GM19239 (cell line): ENCODE measurements at regions not wholly inside any gene's neighbourhood (a gene's known extent, or its start where the extent isn't known, plus 50 kb on each side); places are given as distances from the start of the nearest gene placed in this dataset.
"Not testable (repeated sequence)": the region's sequence is repeated elsewhere in the genome, so short reads cannot be mapped to it uniquely, and the experiment has no call there.

Experiments
- DNase-seq: peaks from one replicate; pipeline ENCODE4 v3.0.0; 2011; ENCODE audit warnings: low spot score; ENCODE audit not compliant: insufficient read length
- FAIRE-seq: peaks from 2 replicates; lab custom pipeline; 2011; peaks lifted over from hg19 to GRCh38; lab: Jason Lieb, UNC

DNA sequence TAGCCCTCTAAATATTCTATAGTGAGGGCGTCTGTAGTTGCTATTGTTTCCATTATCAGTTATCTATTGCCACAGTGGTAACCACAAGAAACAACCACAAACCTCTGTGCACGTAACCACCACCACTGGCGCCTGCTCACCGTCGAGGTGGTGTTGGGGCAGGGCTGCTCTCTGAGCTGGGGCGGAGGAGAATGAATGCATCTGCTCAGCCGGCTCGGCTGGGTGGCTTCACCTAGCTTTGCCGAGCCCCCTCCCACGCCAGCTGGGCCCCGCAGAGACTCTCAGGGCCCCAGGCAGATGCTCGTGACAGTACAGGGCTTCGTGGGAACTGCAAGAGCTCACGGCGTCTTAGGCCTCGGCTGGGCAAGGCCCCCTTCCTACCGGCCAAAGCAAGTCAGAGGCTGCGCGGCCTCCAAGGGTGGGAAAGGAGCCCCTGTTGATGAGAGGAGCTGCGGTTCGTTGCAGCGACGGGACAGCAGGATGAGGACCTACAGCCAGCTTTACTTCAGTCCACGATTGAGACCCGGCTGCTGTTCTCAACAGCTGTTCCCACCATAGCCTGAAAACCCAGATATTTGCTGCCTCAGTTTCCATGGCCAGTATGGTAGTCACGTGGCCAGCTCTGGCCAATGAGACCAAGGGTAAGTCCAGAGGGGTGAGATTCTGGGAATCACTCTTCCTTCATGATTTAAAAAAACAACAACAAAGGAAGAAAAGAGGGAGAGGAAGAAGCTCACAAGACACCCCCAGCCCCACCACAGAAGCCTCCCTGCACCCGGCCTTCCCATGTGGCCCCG lies 120.2 kb upstream of the AFDN start:
- FAIRE-seq: peak; percentile 88
- peak; percentile 57 for DNase-seq

DNA sequence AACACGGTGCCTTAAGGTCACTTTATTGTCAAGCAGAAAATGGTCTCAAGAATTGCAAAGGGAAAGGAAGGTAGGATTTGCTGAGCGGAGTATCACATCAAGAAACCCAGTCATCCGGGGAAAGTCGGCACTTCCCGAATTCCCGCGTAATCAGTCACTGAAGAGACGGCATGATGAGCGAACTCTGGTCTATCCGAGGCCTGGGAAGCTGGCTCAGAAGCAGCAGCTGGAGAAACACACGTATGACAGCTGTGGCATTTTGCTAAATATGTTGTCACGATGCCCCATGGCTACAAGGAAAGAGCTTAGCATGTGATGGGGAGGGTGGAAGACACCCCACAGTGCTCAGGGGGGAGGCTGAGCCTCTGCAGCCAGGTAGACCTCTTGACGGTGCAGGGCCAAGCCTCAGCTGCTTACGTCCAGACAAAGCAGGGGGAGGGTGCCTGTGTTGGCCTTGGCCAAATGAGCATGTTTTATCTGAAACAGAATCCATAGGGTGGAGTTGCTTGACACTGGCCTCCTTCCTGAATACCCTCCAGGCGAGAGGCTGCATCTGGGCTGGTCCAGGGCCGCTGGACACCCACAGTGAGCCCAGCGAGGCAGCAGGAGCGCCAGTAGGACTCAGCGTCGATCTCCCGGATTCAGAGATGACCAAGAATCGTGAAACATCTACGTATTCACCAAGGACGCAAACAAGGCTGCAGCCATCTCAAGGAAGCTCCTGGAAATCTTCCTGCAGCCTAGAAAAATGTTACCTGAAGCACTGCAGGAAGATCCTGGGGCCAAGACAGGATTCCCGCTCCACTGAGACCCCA lies 118.8 kb upstream of the AFDN start:
- no peak for DNase-seq

DNA sequence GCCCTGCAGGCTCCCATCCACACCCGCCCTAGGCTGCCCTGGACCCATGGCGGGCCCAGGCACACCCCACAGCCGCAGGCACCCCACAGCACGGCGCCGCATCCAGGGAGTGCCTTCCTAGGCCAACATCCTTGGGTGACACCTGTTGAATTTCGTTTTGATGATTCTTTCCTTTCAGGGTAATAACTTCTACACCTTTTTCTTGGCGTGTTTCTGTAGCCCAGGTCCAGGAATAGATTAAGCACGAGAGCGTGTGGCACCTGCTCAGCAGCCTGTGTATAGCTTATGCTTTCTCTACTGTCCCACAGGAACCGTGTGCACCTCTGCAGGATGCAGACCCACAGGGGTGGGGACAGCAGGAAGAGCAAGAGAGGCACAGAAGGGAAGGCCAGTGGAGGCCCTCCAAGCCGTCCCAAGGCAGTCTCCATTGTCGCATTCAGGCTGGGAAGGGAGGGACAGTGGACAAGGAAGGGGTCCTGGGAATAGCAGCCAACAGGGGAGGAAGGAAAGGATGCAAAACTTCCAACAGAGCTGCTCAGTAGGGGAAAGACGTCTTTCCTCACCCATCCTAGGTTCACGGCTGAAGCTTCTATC lies 118.1 kb upstream of the AFDN start:
- no peak for FAIRE-seq

More for the DNA sequence above, 118.8 kb upstream of the AFDN start:
- no peak for FAIRE-seq

DNA sequence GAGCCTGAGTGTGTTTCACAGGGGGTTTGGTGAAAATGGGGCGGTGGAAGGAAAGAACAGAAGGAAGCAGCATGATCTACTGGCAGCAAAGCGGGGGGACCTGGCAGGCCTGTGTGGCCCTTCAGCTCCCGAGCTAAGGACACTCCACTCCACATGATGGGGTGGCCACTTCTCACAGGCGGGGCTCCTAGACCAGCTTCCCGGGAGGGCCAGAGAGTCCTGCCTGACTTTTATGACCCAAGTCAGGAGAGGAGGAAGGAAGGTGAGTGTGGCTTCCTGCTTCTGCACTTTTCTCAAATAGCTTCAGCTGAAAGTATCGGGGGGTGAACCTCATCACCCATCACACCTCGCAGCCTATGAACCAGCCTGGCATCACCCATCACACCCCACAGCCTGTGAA lies 117.5 kb upstream of the AFDN start:
- DNase-seq (no peak), FAIRE-seq (no peak)

More for the DNA sequence above, 118.1 kb upstream of the AFDN start:
- no peak for DNase-seq

DNA sequence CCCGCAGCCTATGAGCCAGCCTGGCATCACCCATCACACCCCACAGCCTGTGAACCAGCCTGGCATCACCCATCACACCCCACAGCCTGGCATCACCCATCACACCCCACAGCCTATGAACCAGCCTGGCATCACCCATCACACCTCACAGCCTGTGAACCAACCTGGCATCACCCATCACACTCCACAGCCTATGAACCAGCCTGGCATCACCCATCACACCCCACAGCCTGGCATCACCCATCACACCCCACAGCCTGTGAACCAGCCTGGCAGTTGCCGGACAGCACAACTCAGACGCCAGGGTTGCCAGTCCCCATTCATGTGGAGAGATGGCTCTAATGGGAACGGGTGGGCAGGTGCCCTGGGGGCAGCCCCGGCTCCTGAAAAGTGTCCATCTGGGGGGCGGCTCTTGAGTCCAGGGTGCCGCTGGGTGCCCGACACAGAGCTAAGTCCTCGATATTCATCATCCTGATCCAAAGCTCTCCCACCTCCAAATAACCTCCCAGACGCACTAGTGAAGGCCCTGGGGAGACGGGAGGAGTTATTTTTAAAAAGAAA lies 116.9 kb upstream of the AFDN start:
- not testable (repeated sequence) for DNase-seq, FAIRE-seq

DNA sequence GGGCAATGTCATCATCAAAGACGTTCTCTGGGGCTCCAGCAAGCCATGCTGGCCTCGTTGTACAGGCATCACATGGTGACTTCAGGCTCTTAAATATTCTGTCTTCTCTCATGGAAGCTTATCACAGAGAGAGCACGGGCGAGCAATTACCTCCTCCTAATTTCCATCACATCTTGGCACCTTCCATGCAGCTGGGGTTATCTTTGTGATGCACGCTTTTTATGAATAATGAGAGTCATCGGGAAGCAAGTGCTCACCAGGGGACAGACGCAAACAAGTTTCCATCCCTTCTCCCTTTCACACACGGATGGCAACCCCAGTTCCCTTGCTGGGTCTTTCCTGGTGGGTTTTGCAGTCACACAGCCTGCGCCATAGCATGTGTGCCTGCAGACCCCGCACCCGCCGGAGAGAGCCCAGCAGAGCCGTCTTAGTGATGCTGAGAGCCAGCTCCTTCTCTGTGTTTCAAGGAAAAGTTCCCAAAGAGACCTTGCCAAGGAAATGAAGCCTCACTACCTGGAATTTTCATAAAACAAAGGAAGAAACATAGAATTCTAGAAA lies 116.3 kb upstream of the AFDN start:
- DNase-seq (no peak), FAIRE-seq (no peak)

DNA sequence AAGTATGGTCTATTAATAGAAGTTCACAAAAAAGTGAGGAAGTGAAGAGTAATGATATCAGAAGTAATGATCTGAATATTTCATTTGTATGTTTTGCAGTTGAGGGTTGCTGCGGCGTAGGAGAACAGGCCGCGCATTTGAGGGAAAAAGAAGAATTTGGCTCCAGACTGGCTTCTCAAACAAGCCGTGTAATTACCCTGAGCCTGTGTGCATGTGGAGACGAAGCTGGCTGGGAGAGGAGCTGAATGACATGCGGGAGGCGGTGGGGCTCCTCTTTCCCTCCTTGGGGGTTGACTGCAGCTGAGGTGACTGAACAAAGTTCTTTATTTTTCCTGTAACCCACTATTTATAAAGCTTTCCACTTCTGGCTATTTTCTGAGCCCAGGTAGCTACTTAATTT lies 115.5 kb upstream of the AFDN start:
- FAIRE-seq (no peak), DNase-seq (no peak)

DNA sequence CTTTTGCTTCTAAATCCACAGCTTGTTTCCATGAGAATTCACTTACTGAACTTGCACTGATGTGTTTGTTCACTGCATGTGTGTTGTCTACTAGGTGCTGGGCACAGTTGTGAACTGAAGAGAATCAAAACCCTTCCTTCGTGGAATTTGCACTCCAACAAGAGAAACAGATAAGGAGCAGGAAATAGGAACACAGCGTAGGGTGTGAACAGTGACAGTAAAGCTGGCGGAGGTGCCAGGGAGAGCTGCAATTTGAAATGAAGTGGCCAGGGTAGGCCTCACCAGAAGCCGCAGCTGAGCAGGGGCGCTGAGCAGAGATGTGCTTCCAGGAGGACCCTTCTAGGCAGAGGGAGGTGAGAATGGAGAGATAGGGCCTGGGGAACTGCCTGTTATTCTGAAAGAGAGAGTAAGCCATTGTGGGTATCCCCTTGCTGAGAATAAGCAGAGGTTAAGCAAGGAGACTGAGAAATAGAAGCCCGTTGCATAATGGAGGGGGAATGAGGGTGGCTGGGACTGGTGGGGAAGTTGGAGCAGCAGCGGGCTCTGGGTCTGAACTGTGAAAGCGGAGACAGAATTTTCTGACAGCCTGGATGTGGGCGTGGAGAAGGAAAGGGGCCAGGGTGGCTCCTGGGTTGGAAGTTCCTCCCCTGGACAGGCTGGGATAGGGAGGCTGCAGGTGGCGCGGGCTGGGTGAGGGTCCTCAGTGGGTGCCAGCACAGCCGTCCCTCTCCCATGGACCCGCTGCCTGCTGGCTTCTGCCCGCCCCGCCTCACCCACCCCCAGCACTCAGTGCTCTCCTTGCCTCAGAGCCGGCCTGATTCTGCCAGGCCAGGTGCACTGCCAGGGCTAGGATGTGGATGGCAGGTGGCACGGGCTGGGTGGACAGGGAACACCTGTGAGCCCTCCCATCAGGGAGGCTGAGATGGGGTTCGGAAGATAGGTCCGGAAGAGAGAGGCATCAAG lies 114.7 kb upstream of the AFDN start:
- FAIRE-seq (no peak), DNase-seq (no peak)

DNA sequence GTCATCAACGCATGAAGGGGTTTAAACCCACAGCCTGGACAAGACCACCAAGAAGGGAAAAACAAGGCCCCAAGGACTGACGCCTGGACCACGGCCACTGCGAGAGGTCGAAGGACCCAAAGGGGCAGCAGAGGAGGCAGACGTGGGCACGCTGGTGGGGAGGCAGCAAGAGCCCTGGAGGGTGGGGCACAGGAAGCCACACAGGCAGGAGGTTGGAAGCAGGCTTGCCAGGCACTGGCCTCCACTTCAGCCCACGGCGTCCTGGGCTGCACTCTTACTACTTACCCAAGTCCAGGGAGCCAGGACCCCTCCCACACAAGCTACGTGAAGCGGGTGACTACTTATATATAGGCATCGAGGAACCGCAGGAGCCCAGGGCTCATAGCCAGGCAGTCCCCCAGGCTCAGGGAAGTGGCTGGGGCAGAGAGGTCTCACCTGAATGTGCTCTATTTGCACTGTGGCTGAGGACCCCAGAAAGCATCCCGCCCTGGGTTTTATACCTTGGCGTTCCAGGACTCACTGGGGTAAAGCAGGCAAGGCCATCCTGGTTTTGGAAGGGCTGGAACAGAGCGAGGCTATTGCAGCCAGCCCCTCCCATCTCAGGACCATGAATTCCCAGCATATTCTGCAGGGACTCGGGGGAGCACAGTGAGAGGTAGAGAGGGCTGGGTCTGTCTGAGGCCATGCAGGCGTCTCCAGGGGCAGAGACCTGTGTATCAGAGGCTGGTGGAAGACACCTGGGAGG lies 113.8 kb upstream of the AFDN start:
- no peak for FAIRE-seq
- DNase-seq: no peak

DNA sequence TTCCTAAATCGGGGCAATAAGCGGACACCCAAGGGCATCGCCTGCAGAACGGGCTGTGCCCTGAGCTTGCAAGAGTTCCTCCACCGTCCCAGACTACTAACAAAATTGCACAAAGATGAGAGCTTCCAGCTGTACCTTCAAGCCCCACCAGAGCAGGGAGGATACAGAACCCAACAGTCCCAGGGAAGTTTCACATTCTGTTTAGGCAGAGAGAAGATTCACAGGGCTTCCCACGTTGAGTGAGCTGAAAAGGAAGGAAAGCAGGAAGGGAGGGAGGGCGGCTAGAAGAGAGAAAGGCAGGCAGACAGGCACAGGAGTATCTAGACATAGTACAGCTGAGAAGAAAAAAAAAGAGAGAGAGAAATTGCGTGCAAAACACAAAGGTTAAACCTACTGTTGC lies 112.6 kb upstream of the AFDN start:
- FAIRE-seq (no peak), DNase-seq (no peak)

DNA sequence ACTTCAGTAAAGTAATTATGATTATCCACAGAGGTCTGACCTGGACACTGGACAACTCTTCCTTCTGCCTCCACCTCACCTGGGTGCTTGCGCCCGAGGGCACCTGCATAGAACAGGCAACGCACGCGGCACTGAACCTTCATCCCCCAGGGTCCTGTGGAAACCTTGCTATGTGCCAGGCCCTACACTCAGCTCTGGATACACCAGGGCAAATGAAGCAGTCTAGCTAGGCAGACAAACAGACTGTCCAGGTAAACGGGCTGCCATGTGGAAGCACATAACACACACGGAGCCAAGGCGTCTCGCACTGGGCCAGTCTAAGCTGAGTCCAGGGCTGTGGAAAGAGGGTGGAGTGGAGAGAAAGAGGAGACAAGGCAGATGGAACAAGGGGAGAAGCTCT lies 109.3 kb upstream of the AFDN start:
- no peak for FAIRE-seq
- no peak for DNase-seq

DNA sequence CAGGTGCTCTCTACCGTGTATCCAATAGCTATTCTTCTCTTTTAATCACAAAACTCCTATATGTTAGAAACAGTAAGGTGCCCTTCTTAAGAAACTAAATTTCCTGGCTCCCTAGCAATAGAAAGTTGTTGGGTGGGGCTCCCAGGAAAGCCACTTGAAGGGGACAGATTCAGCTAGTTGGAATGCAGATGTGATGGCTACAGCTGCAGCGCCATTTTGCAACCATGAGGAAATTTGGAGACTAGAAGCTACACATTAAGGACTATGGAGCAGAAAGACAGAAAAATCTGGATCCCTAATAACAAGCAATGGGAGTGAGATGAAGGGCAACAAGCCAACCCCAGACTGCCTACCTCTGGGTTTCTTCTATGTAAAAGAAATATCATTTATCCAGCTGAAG lies 108.8 kb upstream of the AFDN start:
- FAIRE-seq (no peak), DNase-seq (no peak)

DNA sequence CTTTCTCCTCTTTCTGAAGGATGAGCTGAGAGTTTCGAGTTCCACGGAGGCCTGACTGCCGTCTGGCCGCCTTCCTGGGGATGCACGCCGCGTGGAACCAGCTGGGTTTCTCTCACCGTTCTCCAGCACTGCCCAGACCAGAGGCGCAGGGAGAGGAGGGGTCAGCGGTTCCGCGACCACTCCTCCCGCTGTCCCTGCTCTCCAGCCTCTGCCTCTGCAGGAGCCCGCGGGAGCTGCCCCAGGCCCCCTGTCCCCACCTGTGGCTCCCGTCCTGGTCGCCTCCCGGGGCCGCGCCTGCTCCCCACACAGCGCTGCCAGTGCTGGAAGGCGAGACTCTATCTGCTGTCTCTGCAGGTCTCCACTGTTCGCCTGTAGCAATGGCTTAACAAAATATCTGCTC lies 106.8 kb upstream of the AFDN start:
- FAIRE-seq (no peak), DNase-seq (no peak)

DNA sequence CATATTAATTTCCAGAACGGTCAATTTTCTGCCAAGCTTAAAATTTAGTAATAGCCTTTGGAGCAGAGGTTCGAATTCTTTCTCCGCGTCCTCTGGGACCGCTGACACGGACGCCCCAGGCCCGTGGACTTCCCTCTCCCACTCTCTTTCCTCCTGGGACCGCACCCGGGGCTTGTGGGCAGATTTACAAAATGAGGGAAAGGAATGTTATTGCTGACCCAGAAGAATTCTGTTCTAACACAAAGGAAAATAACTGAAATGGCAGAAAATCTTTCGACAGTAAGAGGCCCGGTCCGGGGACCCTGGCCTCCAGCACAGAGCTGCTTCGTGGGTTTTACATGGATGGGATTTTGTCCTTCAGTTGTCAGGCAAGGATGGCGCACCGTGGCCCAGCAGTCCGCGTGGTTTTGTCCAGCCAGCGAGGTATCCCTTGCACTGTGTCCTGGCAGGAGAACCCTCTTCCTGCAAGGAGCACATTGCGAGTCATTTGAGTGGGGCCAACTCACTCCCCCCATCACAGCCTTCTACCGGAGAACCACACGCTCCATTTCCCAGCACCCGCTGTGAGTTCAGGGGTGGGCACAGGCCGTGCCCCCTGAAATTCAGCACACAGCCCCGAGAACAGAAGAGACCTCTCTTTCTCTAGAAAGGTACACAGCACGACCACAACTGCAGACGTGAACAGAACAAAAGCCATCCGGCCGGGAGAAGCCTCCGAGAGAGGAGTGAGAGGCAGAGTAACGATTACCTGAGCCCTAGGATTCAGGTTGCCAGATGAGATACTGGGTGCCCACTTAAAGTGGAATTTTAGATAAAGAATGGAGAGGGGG lies 106.0 kb upstream of the AFDN start:
- DNase-seq (no peak), FAIRE-seq (no peak)

DNA sequence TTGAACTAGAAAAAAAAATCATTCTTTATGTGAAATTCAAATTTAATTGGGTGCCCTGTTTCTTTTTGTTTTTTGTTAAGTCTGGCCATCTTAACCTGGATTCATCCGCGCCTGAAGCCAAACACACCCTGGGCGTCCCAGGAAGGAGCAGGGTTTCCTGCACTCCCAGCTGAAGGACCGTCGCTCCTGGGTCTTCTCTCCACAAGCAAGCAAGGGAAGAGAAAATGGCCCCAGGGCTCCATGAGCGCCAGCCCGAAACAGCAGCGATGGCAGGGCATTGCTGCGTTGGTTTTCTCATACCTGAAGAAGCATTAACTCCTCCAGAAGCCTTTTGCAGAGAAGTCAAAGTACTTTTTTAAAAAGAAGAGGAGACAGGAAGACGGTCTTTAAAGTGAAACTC lies 105.4 kb upstream of the AFDN start:
- no peak for FAIRE-seq
- no peak for DNase-seq

DNA sequence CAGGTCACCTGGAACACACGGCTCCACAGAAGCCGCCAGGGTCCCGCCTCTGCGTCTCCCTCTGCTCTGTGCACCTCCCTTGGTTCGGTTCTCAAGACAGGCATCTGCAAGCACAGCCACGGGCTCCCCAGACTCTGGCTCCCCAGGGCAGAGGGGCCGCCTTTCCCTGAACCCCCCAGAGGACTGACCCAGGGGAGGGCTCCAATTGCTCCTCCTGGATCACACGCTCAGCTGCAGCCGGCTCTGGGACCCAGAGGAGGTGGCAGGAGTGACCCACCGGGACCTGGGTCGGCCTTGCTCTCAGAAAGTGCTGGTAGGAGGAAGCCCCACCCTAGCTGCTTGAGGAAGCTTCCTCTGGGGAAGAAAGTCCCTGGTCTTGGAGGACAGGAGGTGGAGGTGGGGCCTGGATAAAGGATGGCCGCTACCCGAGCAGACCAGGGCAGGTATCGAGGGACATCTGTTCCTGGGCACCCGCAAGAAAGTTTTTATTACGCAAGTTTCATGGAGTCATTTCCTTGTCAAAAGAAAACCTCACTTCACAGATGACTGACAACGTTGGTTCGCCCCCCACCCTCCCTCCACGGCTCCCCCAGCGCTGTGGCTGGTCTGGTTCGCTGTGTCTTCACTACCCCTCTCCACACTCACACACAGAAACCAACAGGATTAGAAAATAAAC lies 103.9 kb upstream of the AFDN start:
- DNase-seq: no peak
- no peak for FAIRE-seq

DNA sequence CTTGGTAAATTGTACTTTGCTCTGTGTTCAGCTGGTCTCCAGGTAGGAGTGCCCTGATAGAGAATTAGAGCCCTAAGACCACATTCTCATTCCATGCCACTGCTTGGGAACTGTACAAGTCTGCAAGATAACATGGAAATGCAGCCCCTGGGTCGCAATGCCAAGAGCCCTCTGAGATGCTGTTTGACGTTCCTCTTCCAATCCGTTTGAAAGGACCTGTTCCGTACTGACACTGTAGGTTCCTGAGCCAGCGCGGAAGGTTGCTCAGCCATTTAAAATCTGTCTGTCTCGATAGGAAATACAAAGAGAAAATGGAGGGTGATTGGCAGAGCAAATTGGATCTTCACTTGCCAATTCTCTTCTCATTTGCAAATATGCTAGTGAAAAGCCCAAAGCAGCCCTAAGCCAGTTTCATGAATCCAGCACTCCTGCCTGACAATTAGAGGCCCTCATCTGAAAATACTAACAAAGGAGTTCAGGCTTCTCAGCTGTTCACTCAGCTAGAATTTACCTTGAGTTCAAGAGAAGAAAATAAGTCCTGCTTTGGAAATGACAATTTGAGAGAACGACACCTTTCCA lies 100.6 kb upstream of the AFDN start:
- DNase-seq: no peak
- FAIRE-seq: no peak
